SU-DHL-6 (cell line): ENCODE measurements at regions not wholly inside any gene's neighbourhood (a gene's known extent, or its start where the extent isn't known, plus 50 kb on each side); places are given as distances from the start of the nearest gene placed in this dataset.

Experiments used
- H2AFZ ChIP-seq: fragments of 200-600 bp; sonication (generic); 2 replicates; pipeline ENCODE4 v1.6.1; 2014; ENCODE audit warnings: low read depth, mild to moderate bottlenecking, moderate library complexity, mixed read lengths, antibody characterized with exemption, low read length; ENCODE audit not compliant: severe bottlenecking
- H3F3A ChIP-seq: fragments of 200-600 bp; shearing (Covaris generic); 2 replicates; pipeline ENCODE4 v1.6.0; 2016; ENCODE audit warnings: antibody characterized with exemption, mild to moderate bottlenecking; ENCODE audit not compliant: insufficient read depth
- H3K27ac ChIP-seq: fragments of 200-600 bp; sonication (generic); 2 replicates; pipeline ENCODE4 v1.5.1; 2016; ENCODE audit warnings: low read depth, mild to moderate bottlenecking, low read length, moderate library complexity, mixed read lengths
- H3K27me3 ChIP-seq: fragments of 200-600 bp; sonication (generic), shearing (Covaris generic); 2 replicates; pipeline ENCODE4 v1.6.0; 2014; ENCODE audit warnings: mild to moderate bottlenecking, low read length
- H3K36me3 ChIP-seq: fragments of 200-600 bp; sonication (generic); 2 replicates; pipeline ENCODE4 v1.6.1; 2014; ENCODE audit warnings: mild to moderate bottlenecking, low read length, mixed read lengths
- H3K4me2 ChIP-seq: fragments of 300-600, 200-600 bp; shearing (Covaris generic), sonication (generic); 2 replicates; pipeline ENCODE4 v1.6.0; 2014; ENCODE audit warnings: low read length, low read depth, mild to moderate bottlenecking; ENCODE audit not compliant: poor library complexity, severe bottlenecking
- H3K4me3 ChIP-seq: fragments of 200-600 bp; sonication (generic); 2 replicates; pipeline ENCODE4 v1.5.1; 2014; ENCODE audit warnings: antibody characterized with exemption, low read length, mild to moderate bottlenecking, mixed read lengths; ENCODE audit not compliant: insufficient read depth, poor library complexity, severe bottlenecking
- H3K79me2 ChIP-seq: fragments of 200-600 bp; sonication (generic); 2 replicates; pipeline ENCODE4 v1.6.1; 2014; ENCODE audit warnings: mild to moderate bottlenecking, low read length, moderate library complexity; ENCODE audit not compliant: insufficient read depth
- H3K9ac ChIP-seq: fragments of 200-600 bp; sonication (generic); 2 replicates; pipeline ENCODE4 v1.7.0; 2014; ENCODE audit warnings: mild to moderate bottlenecking, low read length
- H3K9me2 ChIP-seq: fragments of 200-600 bp; sonication (generic); replicated peaks from 2 replicates; pipeline ENCODE4 v1.6.1; 2014; ENCODE audit warnings: low read length; ENCODE audit not compliant: insufficient read depth
- H3K9me3 ChIP-seq: fragments of 200-600 bp; sonication (generic); 2 replicates; pipeline ENCODE4 v1.6.1; 2014; ENCODE audit warnings: low read length, mixed read lengths; ENCODE audit not compliant: insufficient read depth
- H4K20me1 ChIP-seq: fragments of 200-600 bp; sonication (generic); 2 replicates; pipeline ENCODE4 v1.6.1; 2014; ENCODE audit warnings: low read depth, mild to moderate bottlenecking, antibody characterized with exemption, low read length, moderate library complexity, mixed read lengths
- EZH2phosphoT487 ChIP-seq: fragments of 200-600 bp; sonication (generic), shearing (Covaris generic); conservative IDR thresholded peaks from 2 replicates; pipeline ENCODE4 v1.6.1; 2018; ENCODE audit warnings: mild to moderate bottlenecking, antibody characterized with exemption, low read length, moderate library complexity, mixed read lengths
- TF ChIP-seq, protein P1 (sequence below): fragments of 200-600 bp; sonication (generic); IDR thresholded peaks from one replicate; pipeline ENCODE4 v1.5.1; 2017; ENCODE audit warnings: antibody characterized with exemption, mild to moderate bottlenecking, low read length, moderate library complexity; ENCODE audit not compliant: insufficient read depth, poor library complexity, severe bottlenecking

DNA sequence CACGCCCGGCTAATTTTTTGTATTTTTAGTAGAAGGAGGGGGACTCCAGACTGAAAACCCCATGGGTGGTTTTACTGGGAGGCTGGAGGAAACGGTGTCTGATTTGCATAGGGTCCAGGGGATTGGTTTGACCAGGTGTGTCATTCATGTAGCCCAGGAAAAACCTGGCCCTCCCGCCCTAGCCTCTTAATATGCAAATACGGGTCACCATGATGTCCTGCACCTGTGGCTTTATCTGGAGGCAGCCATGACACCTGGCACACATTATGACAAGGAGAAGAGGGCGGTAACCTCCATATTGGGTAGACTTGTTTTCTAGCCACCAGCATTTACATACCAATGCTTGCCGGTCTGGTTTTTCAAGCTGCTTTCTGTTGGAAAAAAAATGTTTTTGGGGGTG is 68.0 kb downstream of the TRIL start:
- H2AFZ ChIP-seq = peak overlapping the region; percentile 33
- peaks cover 5% of the 10 kb centered on the region; the same call in 1 of the 2 replicates for H3K36me3 ChIP-seq
- peak overlapping the region; percentile 85 for H3K27ac ChIP-seq
- H3K9me3 ChIP-seq = peaks cover 4% of the 10 kb centered on the region; the same call in 1 of the 2 replicates
- H3K27me3 ChIP-seq = no peaks in the 10 kb centered on the region
- peak overlapping the region; percentile 8; the same call in 1 of the 2 replicates for H3K9ac ChIP-seq
- H3K4me3 ChIP-seq = peak overlapping the region; percentile 47
- no peaks in the 10 kb centered on the region for H4K20me1 ChIP-seq
- peaks cover 24% of the 10 kb centered on the region for H3F3A ChIP-seq
- no peaks in the 10 kb centered on the region for H3K9me2 ChIP-seq
- no peaks in the 10 kb centered on the region for H3K79me2 ChIP-seq
- peak overlapping the region; percentile 81 for H3K4me2 ChIP-seq
- TF ChIP-seq, protein P1, sequence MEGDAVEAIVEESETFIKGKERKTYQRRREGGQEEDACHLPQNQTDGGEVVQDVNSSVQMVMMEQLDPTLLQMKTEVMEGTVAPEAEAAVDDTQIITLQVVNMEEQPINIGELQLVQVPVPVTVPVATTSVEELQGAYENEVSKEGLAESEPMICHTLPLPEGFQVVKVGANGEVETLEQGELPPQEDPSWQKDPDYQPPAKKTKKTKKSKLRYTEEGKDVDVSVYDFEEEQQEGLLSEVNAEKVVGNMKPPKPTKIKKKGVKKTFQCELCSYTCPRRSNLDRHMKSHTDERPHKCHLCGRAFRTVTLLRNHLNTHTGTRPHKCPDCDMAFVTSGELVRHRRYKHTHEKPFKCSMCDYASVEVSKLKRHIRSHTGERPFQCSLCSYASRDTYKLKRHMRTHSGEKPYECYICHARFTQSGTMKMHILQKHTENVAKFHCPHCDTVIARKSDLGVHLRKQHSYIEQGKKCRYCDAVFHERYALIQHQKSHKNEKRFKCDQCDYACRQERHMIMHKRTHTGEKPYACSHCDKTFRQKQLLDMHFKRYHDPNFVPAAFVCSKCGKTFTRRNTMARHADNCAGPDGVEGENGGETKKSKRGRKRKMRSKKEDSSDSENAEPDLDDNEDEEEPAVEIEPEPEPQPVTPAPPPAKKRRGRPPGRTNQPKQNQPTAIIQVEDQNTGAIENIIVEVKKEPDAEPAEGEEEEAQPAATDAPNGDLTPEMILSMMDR = no peak
- no peak for TF ChIP-seq EZH2phosphoT487

DNA sequence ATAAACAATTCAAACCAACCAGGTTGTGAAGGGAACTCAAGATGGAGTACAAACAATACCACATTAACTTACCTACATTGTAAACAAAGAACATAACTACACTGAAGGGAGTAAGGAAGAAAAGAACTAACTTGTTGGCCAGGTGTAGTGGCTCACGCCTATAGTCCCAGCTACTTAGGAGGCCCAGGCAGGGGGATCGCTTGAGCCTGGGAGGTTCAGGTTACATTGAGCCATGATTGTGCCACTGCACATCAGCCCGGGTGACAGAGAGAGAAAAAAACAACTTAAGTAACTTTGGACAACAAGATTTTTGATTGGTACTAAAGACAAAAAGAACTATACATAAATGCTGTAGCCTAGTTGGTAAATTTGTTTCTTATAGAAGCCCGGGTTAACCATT is 68.8 kb downstream of the TRIL start:
- H3K4me2 ChIP-seq = peak overlapping the region; percentile 81
- no peaks in the 10 kb centered on the region for H3K79me2 ChIP-seq
- no peaks in the 10 kb centered on the region for H4K20me1 ChIP-seq
- TF ChIP-seq, protein P1 = no peak
- TF ChIP-seq EZH2phosphoT487 = no peak
- H3K27ac ChIP-seq = peak overlapping the region; percentile 82
- H2AFZ ChIP-seq = peak overlapping the region; percentile 2
- H3K36me3 ChIP-seq = peaks cover 5% of the 10 kb centered on the region; the same call in 1 of the 2 replicates
- peak overlapping the region; percentile 2; the same call in 1 of the 2 replicates for H3K9ac ChIP-seq
- H3K4me3 ChIP-seq = peak overlapping the region; percentile 11
- no peaks in the 10 kb centered on the region for H3K9me2 ChIP-seq
- H3F3A ChIP-seq = peaks cover 24% of the 10 kb centered on the region
- H3K27me3 ChIP-seq = no peaks in the 10 kb centered on the region
- H3K9me3 ChIP-seq = peaks cover 4% of the 10 kb centered on the region; the same call in 1 of the 2 replicates

DNA sequence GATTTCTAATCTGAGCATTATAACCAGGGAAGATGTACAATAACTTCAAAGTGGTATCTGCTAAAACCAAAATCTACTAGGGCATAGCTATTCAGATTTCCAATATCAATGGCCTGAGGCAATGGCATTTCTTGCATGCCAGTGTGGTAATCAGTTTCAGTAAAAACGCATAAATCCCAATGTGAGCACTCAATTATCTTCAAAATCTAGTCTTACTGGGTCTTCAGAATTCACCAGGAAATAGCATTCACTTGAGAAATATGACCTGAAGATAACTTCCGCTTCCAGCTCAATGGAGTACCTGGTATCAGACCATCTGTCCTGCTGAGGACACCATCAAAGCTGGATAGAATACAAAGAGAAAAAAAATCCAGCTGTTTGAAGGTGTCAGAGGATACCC is 72.4 kb downstream of the TRIL start:
- Histone ChIP-seq H3K4me2 (no peak overlapping the region), H3K79me2 (no peaks in the 10 kb centered on the region), H3K4me3 (no peak overlapping the region), H4K20me1 (no peaks in the 10 kb centered on the region), H3K9me2 (no peaks in the 10 kb centered on the region), H3K27ac (no peak overlapping the region), H3K9ac (no peak overlapping the region), H3K9me3 (peaks cover 4% of the 10 kb centered on the region; the same call in 1 of the 2 replicates), H2AFZ (no peak overlapping the region), H3K27me3 (no peaks in the 10 kb centered on the region), H3F3A (peaks cover 17% of the 10 kb centered on the region), H3K36me3 (peaks cover 5% of the 10 kb centered on the region; the same call in 1 of the 2 replicates)
- TF ChIP-seq, protein P1 = no peak
- no peak for TF ChIP-seq EZH2phosphoT487
